Panc1 (cell line): ENCODE measurements at regions not wholly inside any gene's neighbourhood (a gene's known extent, or its start where the extent isn't known, plus 50 kb on each side); places are given as distances from the start of the nearest gene placed in this dataset.

ENCODE experiments used
- ATAC-seq: fragments of 200-7000 bp; cut with Tn5 transposase; 2 replicates; pipeline ENCODE4 v1.9.1; 2020; ENCODE audit warnings: mild to moderate bottlenecking, moderate library complexity
- BruUV-seq: library from RNA; stranded (reverse); fragments of 400-500 nt; replicated peaks from 2 replicates; lab custom pipeline; 2021; lab: Mats Ljungman, UMichigan
- CTCF ChIA-PET: fragments of 300-600 bp; sonication (Branson Sonifier 250); formaldehyde crosslinking; loops from one replicate; lab custom pipeline; 2022; ENCODE audit warnings: antibody characterized with exemption; lab: Charles Lee
- POLR2A ChIA-PET: fragments of 300-600 bp; sonication (Branson Sonifier 250); formaldehyde crosslinking; loops from one replicate; lab custom pipeline; 2022; ENCODE audit warnings: antibody characterized with exemption; lab: Charles Lee
- DNase-seq: peaks from one replicate; pipeline ENCODE4 v3.0.0-alpha.2; 2010; ENCODE audit warnings: low read depth, low spot score
- H3K27ac ChIP-seq: 2 replicates; pipeline ENCODE4 v1.5.1; 2011; ENCODE audit warnings: mild to moderate bottlenecking, low read length, inconsistent platforms
- H3K27me3 ChIP-seq: fragments of 200-500 bp; sonication (Bioruptor generic); 2 replicates; pipeline ENCODE4 v1.6.0; 2014; ENCODE audit warnings: low read length, inconsistent platforms; ENCODE audit not compliant: control insufficient read depth, insufficient read depth
- H3K36me3 ChIP-seq: fragments of 200-500 bp; sonication (Bioruptor generic); 2 replicates; pipeline ENCODE4 v1.5.1; 2014; ENCODE audit warnings: inconsistent platforms, mild to moderate bottlenecking, low read length, moderate library complexity; ENCODE audit not compliant: control insufficient read depth, insufficient read depth
- H3K4me1 ChIP-seq: 2 replicates; pipeline ENCODE4 v1.5.1; 2011; ENCODE audit warnings: inconsistent platforms, mild to moderate bottlenecking, low read length, moderate library complexity; ENCODE audit not compliant: control insufficient read depth, insufficient read depth
- H3K4me3 ChIP-seq, 2 experiments: 2 replicates each; pipeline ENCODE4 v1.5.1; 2011 to 2012; ENCODE audit warnings: low read depth in 2 of 2, low read length in 2 of 2, mild to moderate bottlenecking in 2 of 2, inconsistent platforms in 1 of 2, moderate library complexity in 1 of 2
- H3K9me3 ChIP-seq: fragments of 200-500 bp; sonication (Bioruptor generic); 2 replicates; pipeline ENCODE4 v1.5.1; 2014; ENCODE audit warnings: low read depth, mild to moderate bottlenecking, inconsistent platforms, low read length, moderate library complexity; ENCODE audit not compliant: control insufficient read depth, insufficient read depth
- CTCF ChIP-seq: fragments of 450-650 bp; IDR thresholded peaks from 2 replicates; pipeline ENCODE4 v1.5.1; 2017; ENCODE audit warnings: mild to moderate bottlenecking
- POLR2AphosphoS5 ChIP-seq: IDR thresholded peaks from 2 replicates; pipeline ENCODE4 v1.6.1; 2012; ENCODE audit warnings: mild to moderate bottlenecking, low read depth, low read length, moderate library complexity
- SIN3A ChIP-seq: IDR thresholded peaks from 2 replicates; pipeline ENCODE4 v1.6.1; 2012; ENCODE audit warnings: low read depth, mild to moderate bottlenecking, low read length, moderate library complexity, borderline replicate concordance; ENCODE audit not compliant: insufficient read depth
- TCF7L2 ChIP-seq: IDR thresholded peaks from 2 replicates; pipeline ENCODE4 v1.6.1; 2011; ENCODE audit warnings: mild to moderate bottlenecking, low read depth, low read length, inconsistent platforms
- in situ Hi-C: cut with HindIII; loops from 2 replicates; pipeline ENCODE4 v1.10.0; 2016; ENCODE audit warnings: low sequenced_read_pairs, low pct_unique_long_range_greater_than_20kb
- intact Hi-C: fragments of 100-400 bp; cut with micrococcal nuclease; formaldehyde crosslinking; loops from one replicate; pipeline ENCODE4 v1.10.0; 2022; ENCODE audit not compliant: unreplicated experiment
- TF ChIP-seq, protein P1 (sequence below), 2 experiments: IDR thresholded peaks; 2 replicates each; pipeline ENCODE4 v1.6.1; 2011 to 2012; ENCODE audit warnings: low read depth in 2 of 2, control low read depth in 1 of 2, low read length in 1 of 2, mild to moderate bottlenecking in 1 of 2, moderate library complexity in 1 of 2; ENCODE audit not compliant: insufficient read depth in 1 of 2

GRCh38 chr3:194205675-194206133, 69.8 kb downstream of the HES1 start:
- no peaks in the 10 kb centered on the region for H3K9me3 ChIP-seq
- ATAC-seq = no peak
- H3K4me1 ChIP-seq = no peaks in the 10 kb centered on the region
- no peaks in the 10 kb centered on the region for H3K36me3 ChIP-seq
- no peak overlapping the region for H3K4me3 ChIP-seq
- H3K27me3 ChIP-seq = peaks cover 13% of the 10 kb centered on the region
- no TSS peak for BruUV-seq
- ChIA-PET CTCF (no interaction called here), POLR2A (no interaction called here)
- in situ Hi-C loops = no loop called here
- intact Hi-C loops = no loop called here
- TF ChIP-seq, protein P1, sequence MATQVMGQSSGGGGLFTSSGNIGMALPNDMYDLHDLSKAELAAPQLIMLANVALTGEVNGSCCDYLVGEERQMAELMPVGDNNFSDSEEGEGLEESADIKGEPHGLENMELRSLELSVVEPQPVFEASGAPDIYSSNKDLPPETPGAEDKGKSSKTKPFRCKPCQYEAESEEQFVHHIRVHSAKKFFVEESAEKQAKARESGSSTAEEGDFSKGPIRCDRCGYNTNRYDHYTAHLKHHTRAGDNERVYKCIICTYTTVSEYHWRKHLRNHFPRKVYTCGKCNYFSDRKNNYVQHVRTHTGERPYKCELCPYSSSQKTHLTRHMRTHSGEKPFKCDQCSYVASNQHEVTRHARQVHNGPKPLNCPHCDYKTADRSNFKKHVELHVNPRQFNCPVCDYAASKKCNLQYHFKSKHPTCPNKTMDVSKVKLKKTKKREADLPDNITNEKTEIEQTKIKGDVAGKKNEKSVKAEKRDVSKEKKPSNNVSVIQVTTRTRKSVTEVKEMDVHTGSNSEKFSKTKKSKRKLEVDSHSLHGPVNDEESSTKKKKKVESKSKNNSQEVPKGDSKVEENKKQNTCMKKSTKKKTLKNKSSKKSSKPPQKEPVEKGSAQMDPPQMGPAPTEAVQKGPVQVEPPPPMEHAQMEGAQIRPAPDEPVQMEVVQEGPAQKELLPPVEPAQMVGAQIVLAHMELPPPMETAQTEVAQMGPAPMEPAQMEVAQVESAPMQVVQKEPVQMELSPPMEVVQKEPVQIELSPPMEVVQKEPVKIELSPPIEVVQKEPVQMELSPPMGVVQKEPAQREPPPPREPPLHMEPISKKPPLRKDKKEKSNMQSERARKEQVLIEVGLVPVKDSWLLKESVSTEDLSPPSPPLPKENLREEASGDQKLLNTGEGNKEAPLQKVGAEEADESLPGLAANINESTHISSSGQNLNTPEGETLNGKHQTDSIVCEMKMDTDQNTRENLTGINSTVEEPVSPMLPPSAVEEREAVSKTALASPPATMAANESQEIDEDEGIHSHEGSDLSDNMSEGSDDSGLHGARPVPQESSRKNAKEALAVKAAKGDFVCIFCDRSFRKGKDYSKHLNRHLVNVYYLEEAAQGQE (IDR thresholded peaks at IDR 0.05; ENCODE audit: insufficient read depth in 1 of 2, low read depth in 2 of 2, low read length in 1 of 2) = no peak
- TF ChIP-seq TCF7L2 (no peak), SIN3A (no peak), CTCF (no peak)
- DNase-seq = no peak
- H3K27ac ChIP-seq = no peak overlapping the region

GRCh38 chr3:194206320-194206719, 70.4 kb downstream of the HES1 start:
- Histone ChIP-seq H3K9me3 (no peaks in the 10 kb centered on the region), H3K4me3 (no peak overlapping the region), H3K4me1 (no peaks in the 10 kb centered on the region), H3K27ac (no peak overlapping the region), H3K36me3 (no peaks in the 10 kb centered on the region), H3K27me3 (peaks cover 13% of the 10 kb centered on the region)
- in situ Hi-C loops (no loop called here), intact Hi-C loops (no loop called here)
- POLR2A ChIA-PET = no interaction called here
- DNase-seq = no peak
- CTCF ChIA-PET = interaction anchor here (0.7 kb wide), 1 partner anchor 73 kb away, joined by 5 read pairs; no protein-coding TSS in a partner anchor
- TF ChIP-seq CTCF (no peak), SIN3A (no peak), POLR2AphosphoS5 (no peak)
- TF ChIP-seq, protein P1 (IDR thresholded peaks at IDR 0.05; ENCODE audit: insufficient read depth in 1 of 2, low read depth in 2 of 2, low read length in 1 of 2) = no peak
- no peak for ATAC-seq
- BruUV-seq = no TSS peak
